Calu3 (cell line): ENCODE measurements at regions not wholly inside any gene's neighbourhood (a gene's known extent, or its start where the extent isn't known, plus 50 kb on each side); places are given as distances from the start of the nearest gene placed in this dataset.

Experiments used
- BruUV-seq: library from RNA; stranded (reverse); fragments of 400-500 nt; replicated peaks from 2 replicates; lab custom pipeline; 2021; lab: Mats Ljungman, UMichigan
- CTCF ChIA-PET: fragments of 300-600 bp; sonication (Branson Sonifier 250); formaldehyde crosslinking; loops from one replicate; lab custom pipeline; 2022; ENCODE audit warnings: antibody characterized with exemption; lab: Charles Lee
- DNase-seq: peaks from one replicate; pipeline ENCODE4 v3.0.0; 2022
- H3K27ac Mint-ChIP-seq: one replicate; pipeline ENCODE4 v1.8.0; 2022; ENCODE audit warnings: mixed read lengths; ENCODE audit not compliant: unreplicated experiment
- H3K27me3 Mint-ChIP-seq: one replicate; pipeline ENCODE4 v1.8.0; 2022; ENCODE audit warnings: mixed read lengths; ENCODE audit not compliant: unreplicated experiment
- H3K36me3 Mint-ChIP-seq: one replicate; pipeline ENCODE4 v1.8.0; 2022; ENCODE audit warnings: mild to moderate bottlenecking, moderate library complexity, mixed read lengths; ENCODE audit not compliant: insufficient read depth, unreplicated experiment
- H3K4me1 Mint-ChIP-seq: one replicate; pipeline ENCODE4 v1.8.0; 2022; ENCODE audit warnings: mild to moderate bottlenecking, low read depth, mixed read lengths; ENCODE audit not compliant: unreplicated experiment
- H3K4me3 Mint-ChIP-seq: one replicate; pipeline ENCODE4 v1.8.0; 2022; ENCODE audit warnings: mild to moderate bottlenecking, low read depth, moderate library complexity, mixed read lengths; ENCODE audit not compliant: unreplicated experiment
- H3K9me3 Mint-ChIP-seq: one replicate; pipeline ENCODE4 v1.8.0; 2022; ENCODE audit warnings: low read depth, mixed read lengths; ENCODE audit not compliant: unreplicated experiment
- intact Hi-C: fragments of 100-400 bp; cut with micrococcal nuclease; formaldehyde crosslinking; loops from one replicate; pipeline ENCODE4 v1.10.0; 2022; ENCODE audit not compliant: unreplicated experiment
- TF ChIP-seq, protein P1 (sequence below): fragments of 200-600 bp; IDR thresholded peaks from one replicate; pipeline ENCODE4 v1.8.0; 2022; ENCODE audit warnings: antibody characterized with exemption; ENCODE audit not compliant: unreplicated experiment

DNA sequence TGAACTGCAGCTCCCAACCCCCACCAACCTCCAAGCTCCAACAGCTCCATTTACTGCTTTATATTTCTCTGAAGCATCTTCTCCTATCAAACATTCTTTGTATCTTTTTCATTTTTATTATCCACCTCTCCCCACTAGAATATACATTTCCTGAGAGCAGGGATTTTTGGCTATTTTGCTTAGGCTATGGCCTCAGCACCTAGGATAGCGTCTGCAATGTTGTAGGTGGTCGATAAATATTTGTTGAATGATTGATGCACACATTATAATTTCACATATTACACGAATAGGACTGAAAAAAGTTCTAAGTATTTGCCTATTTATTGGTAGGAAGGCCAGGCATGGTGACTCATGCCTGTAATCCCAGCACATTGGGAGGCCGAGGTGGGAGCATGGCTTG, 658.7 kb upstream of the DIPK2B start:
- TF ChIP-seq, protein P1, sequence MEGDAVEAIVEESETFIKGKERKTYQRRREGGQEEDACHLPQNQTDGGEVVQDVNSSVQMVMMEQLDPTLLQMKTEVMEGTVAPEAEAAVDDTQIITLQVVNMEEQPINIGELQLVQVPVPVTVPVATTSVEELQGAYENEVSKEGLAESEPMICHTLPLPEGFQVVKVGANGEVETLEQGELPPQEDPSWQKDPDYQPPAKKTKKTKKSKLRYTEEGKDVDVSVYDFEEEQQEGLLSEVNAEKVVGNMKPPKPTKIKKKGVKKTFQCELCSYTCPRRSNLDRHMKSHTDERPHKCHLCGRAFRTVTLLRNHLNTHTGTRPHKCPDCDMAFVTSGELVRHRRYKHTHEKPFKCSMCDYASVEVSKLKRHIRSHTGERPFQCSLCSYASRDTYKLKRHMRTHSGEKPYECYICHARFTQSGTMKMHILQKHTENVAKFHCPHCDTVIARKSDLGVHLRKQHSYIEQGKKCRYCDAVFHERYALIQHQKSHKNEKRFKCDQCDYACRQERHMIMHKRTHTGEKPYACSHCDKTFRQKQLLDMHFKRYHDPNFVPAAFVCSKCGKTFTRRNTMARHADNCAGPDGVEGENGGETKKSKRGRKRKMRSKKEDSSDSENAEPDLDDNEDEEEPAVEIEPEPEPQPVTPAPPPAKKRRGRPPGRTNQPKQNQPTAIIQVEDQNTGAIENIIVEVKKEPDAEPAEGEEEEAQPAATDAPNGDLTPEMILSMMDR: no peak
- Mint-ChIP-seq H3K27me3 (no peaks in the 10 kb centered on the region), H3K27ac (no peak overlapping the region), H3K4me3 (no peak overlapping the region), H3K9me3 (no peaks in the 10 kb centered on the region), H3K4me1 (no peaks in the 10 kb centered on the region), H3K36me3 (no peaks in the 10 kb centered on the region)
- BruUV-seq: no TSS peak
- intact Hi-C loops: no loop called here
- no peak for DNase-seq
- CTCF ChIA-PET: no interaction called here

DNA sequence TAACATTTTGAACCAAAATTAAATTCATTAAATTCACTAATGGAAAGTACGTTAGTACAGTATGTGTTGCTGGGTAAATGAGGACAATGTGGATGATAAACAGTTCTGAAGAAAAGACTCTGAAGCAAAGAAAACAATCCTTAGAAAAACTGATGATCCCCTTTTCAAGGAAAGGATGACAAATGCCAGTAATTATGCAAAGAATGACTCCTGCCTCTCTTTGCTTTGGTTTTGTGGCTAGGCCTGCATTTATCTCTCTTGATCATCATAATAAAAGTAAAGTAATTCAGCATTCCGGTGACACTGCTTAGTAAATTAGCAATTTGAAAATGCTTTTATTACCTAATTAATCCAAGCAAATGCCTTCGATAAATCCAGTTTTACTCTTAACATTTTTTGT, 652.2 kb upstream of the DIPK2B start:
- Mint-ChIP-seq H3K27me3 (no peaks in the 10 kb centered on the region), H3K27ac (no peak overlapping the region), H3K9me3 (no peaks in the 10 kb centered on the region), H3K36me3 (peaks cover 41% of the 10 kb centered on the region), H3K4me3 (no peak overlapping the region), H3K4me1 (no peaks in the 10 kb centered on the region)
- CTCF ChIA-PET: no interaction called here
- TF ChIP-seq, protein P1: no peak
- intact Hi-C loops: no loop called here
- DNase-seq: no peak
- BruUV-seq: no TSS peak

DNA sequence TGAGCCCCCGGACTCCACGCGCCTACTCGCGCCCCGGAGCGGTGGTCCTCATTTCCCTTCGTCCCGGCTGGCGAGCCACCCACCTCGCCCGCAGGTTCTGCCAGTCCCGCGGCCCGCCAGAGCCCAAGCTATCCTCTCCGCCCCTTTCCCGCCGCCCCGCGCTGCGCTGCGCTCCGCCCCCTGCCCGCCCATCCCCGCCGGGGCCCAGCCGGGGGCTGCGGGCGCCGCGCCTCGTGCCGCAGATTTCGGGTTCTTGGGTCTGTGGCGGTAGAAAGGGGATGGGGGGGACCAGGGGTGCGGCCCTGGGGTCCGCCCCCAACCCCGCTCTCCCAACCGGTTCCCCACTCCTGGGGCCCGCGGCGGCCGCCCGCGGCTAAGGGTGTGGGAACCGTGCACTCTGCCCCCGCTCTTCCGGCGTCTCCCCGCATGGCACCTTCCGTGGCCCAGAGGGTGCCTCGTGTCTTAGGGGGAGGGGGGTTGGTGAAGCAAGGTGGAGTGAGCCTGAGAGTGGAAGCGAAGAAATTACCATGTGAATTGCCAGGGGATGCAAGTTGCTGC, 650.8 kb upstream of the DIPK2B start:
- no peaks in the 10 kb centered on the region for H3K4me1 Mint-ChIP-seq
- H3K36me3 Mint-ChIP-seq: peaks cover 54% of the 10 kb centered on the region
- peak overlapping the region; percentile 88 for H3K4me3 Mint-ChIP-seq
- no peaks in the 10 kb centered on the region for H3K27me3 Mint-ChIP-seq
- DNase-seq: peak; percentile 67
- TF ChIP-seq, protein P1: no peak
- no peaks in the 10 kb centered on the region for H3K9me3 Mint-ChIP-seq
- intact Hi-C loops: no loop called here
- no TSS peak for BruUV-seq
- CTCF ChIA-PET: interaction anchor here (0.5 kb wide), 1 partner anchor 15 kb away, joined by 5 read pairs; no protein-coding TSS in a partner anchor
- H3K27ac Mint-ChIP-seq: peak overlapping the region; percentile 39

DNA sequence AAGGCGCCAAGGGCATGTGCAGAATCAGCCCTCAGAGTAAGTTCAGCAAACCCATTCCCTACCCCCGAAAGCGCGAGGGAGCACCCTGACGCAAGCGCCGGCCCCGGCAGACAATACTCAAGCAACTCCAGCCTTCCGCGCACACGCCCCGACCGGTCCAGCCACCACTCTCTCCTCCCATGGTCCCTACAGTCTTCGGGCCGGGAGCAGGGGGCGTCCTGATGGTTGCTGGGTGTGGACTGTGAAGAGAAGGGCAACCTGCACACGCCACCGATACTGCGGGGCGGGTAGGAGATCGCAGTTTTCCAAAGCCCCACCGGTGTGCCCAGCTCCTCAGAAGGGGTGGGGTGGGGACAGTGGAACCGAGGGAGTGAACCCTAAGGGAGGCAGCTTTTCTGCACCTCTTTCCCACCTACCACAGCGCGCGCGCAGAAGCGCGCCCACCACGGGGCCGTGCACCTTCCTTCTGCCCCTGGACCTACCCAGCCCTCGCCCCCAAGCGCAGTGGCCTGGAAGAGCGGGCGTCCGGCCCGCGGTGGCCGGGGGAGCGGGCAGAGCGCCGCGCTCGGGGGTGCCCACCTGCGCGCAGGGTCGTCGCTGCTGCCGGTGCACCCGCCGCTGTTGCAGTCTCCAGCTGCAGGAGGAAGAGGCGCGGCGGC, 650.2 kb upstream of the DIPK2B start:
- peak overlapping the region; percentile 88 for H3K4me3 Mint-ChIP-seq
- H3K9me3 Mint-ChIP-seq: no peaks in the 10 kb centered on the region
- H3K4me1 Mint-ChIP-seq: no peaks in the 10 kb centered on the region
- no TSS peak for BruUV-seq
- H3K36me3 Mint-ChIP-seq: peaks cover 59% of the 10 kb centered on the region
- CTCF ChIA-PET: interaction anchor here (0.5 kb wide), 1 partner anchor 14 kb away, joined by 5 read pairs; no protein-coding TSS in a partner anchor
- H3K27me3 Mint-ChIP-seq: no peaks in the 10 kb centered on the region
- TF ChIP-seq, protein P1: no peak
- H3K27ac Mint-ChIP-seq: peak overlapping the region; percentile 76
- DNase-seq: peak; percentile 36
- intact Hi-C loops: no loop called here
